H1 (cell line): ENCODE measurements at regions not wholly inside any gene's neighbourhood (a gene's known extent, or its start where the extent isn't known, plus 50 kb on each side); places are given as distances from the start of the nearest gene placed in this dataset.

ENCODE experiments used
- EGR1 ChIP-seq: IDR thresholded peaks from 2 replicates; pipeline ENCODE4 v1.6.1; 2011; ENCODE audit warnings: low read depth, low read length, borderline replicate concordance
- KDM4A ChIP-seq: IDR thresholded peaks from one replicate; pipeline ENCODE4 v1.7.1; 2012; ENCODE audit warnings: low read depth, mild to moderate bottlenecking, moderate library complexity, low read length, inconsistent platforms; ENCODE audit not compliant: severe bottlenecking
- POLR2A ChIP-seq, 2 experiments: IDR thresholded peaks; 1 replicate in 1 of 2; 2 replicates in 1 of 2; pipeline ENCODE4 v1.6.1; 2011; ENCODE audit warnings: low read depth in 2 of 2, low read length in 2 of 2, mild to moderate bottlenecking in 2 of 2; ENCODE audit errors: control extremely low read depth in 1 of 2
- RAD21 ChIP-seq, 2 experiments: IDR thresholded peaks in 1 of 2; conservative IDR thresholded peaks in 1 of 2; 2 replicates each; pipeline ENCODE4 v1.6.1; 2011; ENCODE audit warnings: low read depth in 2 of 2, low read length in 2 of 2, improper control_type of control experiment in 1 of 2, inconsistent platforms in 1 of 2, mild to moderate bottlenecking in 1 of 2, moderate library complexity in 1 of 2
- RXRA ChIP-seq: IDR thresholded peaks from 2 replicates; pipeline ENCODE4 v1.6.1; 2011; ENCODE audit warnings: low read depth, mild to moderate bottlenecking, low read length, moderate library complexity; ENCODE audit not compliant: insufficient read depth
- TAF1 ChIP-seq: IDR thresholded peaks from 2 replicates; pipeline ENCODE4 v1.6.1; 2011; ENCODE audit warnings: mild to moderate bottlenecking, low read depth, low read length
- TF ChIP-seq, protein P1 (sequence below): IDR thresholded peaks from 2 replicates; pipeline ENCODE4 v1.6.1; 2012; ENCODE audit warnings: low read length, inconsistent platforms
- TF ChIP-seq, protein P2 (sequence below): IDR thresholded peaks from 2 replicates; pipeline ENCODE4 v1.6.1; 2012; ENCODE audit warnings: inconsistent platforms

DNA sequence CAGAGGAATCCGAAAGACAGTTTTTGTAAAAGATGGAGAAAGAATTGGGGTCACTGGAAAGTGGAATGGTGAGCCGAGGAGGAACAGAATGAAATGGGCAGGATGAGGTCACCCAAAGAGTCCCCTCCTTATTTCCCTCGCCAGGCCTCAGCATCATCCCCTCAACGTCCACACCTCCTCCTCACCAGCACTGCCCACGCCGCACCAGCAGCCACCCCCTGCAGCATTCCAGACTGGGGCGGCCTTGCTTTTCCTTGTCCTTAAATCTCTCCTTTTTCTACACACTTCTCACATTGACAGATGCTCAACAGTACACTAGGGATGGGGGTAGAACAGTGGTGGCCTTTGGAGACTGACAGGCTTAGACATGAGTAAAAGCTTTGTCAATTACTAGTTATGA is 363.1 kb upstream of the NOX3 start (continued):
- TF ChIP-seq, protein P1, sequence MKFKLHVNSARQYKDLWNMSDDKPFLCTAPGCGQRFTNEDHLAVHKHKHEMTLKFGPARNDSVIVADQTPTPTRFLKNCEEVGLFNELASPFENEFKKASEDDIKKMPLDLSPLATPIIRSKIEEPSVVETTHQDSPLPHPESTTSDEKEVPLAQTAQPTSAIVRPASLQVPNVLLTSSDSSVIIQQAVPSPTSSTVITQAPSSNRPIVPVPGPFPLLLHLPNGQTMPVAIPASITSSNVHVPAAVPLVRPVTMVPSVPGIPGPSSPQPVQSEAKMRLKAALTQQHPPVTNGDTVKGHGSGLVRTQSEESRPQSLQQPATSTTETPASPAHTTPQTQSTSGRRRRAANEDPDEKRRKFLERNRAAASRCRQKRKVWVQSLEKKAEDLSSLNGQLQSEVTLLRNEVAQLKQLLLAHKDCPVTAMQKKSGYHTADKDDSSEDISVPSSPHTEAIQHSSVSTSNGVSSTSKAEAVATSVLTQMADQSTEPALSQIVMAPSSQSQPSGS: no peak
- TF ChIP-seq EGR1: no peak
- TF ChIP-seq KDM4A: no peak
- TF ChIP-seq POLR2A (IDR thresholded peaks at IDR 0.05; ENCODE audit: control extremely low read depth in 1 of 2, low read depth in 2 of 2, low read length in 2 of 2): no peak
- no peak for TF ChIP-seq RXRA
- TF ChIP-seq, protein P2, sequence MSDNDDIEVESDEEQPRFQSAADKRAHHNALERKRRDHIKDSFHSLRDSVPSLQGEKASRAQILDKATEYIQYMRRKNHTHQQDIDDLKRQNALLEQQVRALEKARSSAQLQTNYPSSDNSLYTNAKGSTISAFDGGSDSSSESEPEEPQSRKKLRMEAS: no peak
- TF ChIP-seq RAD21 (IDR thresholded peaks at IDR 0.05 in 1 of 2, conservative IDR thresholded peaks at IDR 0.05 in 1 of 2; ENCODE audit: low read depth in 2 of 2, low read length in 2 of 2): no peak
- TF ChIP-seq TAF1: no peak
- TF ChIP-seq, all 59 proteins: peak for 0
